Activated naive CD4-positive, alpha-beta T cell treated with anti-CD3 and anti-CD28 coated beads, Interleukin-2, amount 10 ng/mL, durations not matched to agents 7 days and 5 days (primary cell): ENCODE measurements at regions not wholly inside any gene's neighbourhood (a gene's known extent, or its start where the extent isn't known, plus 50 kb on each side); places are given as distances from the start of the nearest gene placed in this dataset.
"Not testable (repeated sequence)": the region's sequence is repeated elsewhere in the genome, so short reads cannot be mapped to it uniquely, and the experiment has no call there.

Experiments
- CTCF ChIA-PET: fragments of 350-600 bp; sonication (Branson Sonifier 250); formaldehyde crosslinking; loops from one replicate; lab custom pipeline; 2021; ENCODE audit warnings: antibody characterized with exemption; lab: Charles Lee
- DNase-seq: peaks from one replicate; pipeline ENCODE4 v3.0.0-alpha.2; 2020
- H3K27ac Mint-ChIP-seq: one replicate; pipeline ENCODE4 v1.8.0; 2021; ENCODE audit warnings: mild to moderate bottlenecking, moderate library complexity, mixed read lengths
- H3K27me3 Mint-ChIP-seq: one replicate; pipeline ENCODE4 v1.8.0; 2021; ENCODE audit warnings: mild to moderate bottlenecking, mixed read lengths
- H3K36me3 Mint-ChIP-seq: one replicate; pipeline ENCODE4 v1.8.0; 2021; ENCODE audit warnings: mixed read lengths
- H3K4me1 Mint-ChIP-seq: one replicate; pipeline ENCODE4 v1.8.0; 2021; ENCODE audit warnings: mixed read lengths
- H3K4me3 Mint-ChIP-seq: one replicate; pipeline ENCODE4 v1.8.0; 2021; ENCODE audit warnings: mild to moderate bottlenecking, moderate library complexity, mixed read lengths
- H3K9me3 Mint-ChIP-seq: one replicate; pipeline ENCODE4 v1.8.0; 2021; ENCODE audit warnings: mixed read lengths

DNA sequence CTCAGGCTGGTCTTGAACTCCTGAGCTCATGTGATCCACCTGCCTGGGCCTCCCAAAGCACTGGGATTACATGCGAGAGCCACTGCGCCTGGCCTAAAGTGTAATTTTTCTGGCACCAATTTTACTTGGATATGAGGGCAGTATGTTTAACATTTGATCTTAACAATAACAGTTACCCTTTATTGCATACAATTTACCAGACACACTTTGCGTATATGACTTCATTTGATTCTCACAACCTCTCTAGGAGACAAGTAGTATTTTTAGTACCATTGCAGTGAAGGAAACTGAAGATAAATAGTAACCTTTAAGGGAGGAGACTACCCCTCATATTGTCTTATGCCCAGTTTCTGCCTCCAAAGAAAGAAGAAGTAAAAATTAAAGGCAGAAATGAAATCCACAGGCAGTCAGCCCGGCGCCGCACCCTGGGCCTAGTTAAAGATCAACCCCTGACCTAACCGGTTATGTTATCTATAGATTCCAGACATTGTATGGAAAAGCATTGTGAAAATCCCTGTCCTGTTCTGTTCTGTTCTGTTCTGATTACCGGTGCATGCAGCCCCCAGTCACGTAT lies 54.0 kb downstream of the CYP26A1 start:
- H3K27ac Mint-ChIP-seq, H3K4me3 Mint-ChIP-seq, DNase-seq, H3K36me3 Mint-ChIP-seq, H3K27me3 Mint-ChIP-seq: not testable (repeated sequence)
- H3K4me1 Mint-ChIP-seq: peaks cover 19% of the 10 kb centered on the region
- CTCF ChIA-PET: interaction anchor here (2.3 kb wide), 1 partner anchor 12 kb away, joined by 6 read pairs; no protein-coding TSS in a partner anchor
- peaks cover 28% of the 10 kb centered on the region for H3K9me3 Mint-ChIP-seq

DNA sequence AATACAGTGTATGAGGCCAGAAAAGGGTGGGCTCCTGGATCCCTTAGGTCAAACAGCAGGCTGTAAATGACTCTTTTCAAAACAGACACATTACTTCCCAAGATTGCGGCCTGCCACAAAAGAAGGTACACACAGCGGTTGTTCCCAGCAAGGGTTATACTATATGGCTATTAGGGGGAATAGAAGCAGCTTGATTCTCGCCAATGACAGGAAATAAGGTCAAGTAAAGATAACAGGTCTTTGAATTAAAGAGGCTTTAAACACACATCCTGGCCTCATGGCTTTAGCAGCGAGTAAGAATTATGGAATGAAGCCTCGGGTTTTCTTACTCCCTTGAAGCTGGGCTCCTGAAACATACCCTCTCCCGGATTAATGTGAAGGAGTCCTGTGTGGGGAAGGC lies 58.3 kb downstream of the CYP26A1 start:
- H3K27ac Mint-ChIP-seq: no peak overlapping the region
- H3K27me3 Mint-ChIP-seq: peaks cover 7% of the 10 kb centered on the region
- no peaks in the 10 kb centered on the region for H3K4me1 Mint-ChIP-seq
- CTCF ChIA-PET: no interaction called here
- peaks cover 10% of the 10 kb centered on the region for H3K9me3 Mint-ChIP-seq
- H3K4me3 Mint-ChIP-seq: no peak overlapping the region
- DNase-seq: no peak
- no peaks in the 10 kb centered on the region for H3K36me3 Mint-ChIP-seq

DNA sequence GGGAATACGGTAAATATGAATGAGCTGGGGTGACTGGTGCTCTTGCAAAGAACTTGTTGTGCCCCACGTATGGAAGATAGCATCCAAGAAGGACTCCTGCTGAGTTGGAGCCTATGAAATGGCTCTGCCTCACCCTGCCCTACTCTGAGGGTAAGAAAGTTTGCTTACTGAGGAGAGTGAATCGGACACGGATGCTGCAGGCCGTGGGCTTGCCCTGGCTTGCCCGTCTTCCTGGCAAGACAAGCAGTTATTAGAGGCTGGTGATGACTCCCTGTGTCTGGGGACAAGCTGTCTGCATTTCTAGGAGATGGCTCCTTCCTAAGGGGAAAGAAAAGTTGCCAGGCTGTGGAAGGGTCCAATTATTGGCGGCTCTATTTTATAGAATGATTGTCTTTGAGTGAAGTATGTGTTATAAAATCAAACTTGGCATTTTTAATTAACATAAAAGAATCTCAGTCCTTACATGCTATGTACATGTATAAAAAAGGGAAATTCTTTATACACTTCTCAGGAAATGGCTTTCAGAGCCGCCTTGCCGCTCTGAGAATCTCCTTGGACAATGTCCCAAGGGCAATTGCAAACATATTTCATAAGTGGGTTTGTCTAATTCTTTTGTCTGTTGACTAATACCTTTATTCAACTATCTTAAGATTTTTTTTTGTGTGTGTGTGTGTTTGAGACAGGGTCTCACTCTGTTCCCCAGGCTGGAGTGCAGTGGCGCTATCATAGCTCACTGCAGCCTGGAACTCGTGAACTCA lies 64.6 kb downstream of the CYP26A1 start:
- CTCF ChIA-PET: interaction anchor here (1.1 kb wide), 1 partner anchor 22 kb away, joined by 3 read pairs; no protein-coding TSS in a partner anchor
- H3K4me3 Mint-ChIP-seq: no peak overlapping the region
- no peaks in the 10 kb centered on the region for H3K36me3 Mint-ChIP-seq
- H3K27me3 Mint-ChIP-seq: peaks cover 15% of the 10 kb centered on the region
- no peak for DNase-seq
- H3K27ac Mint-ChIP-seq: no peak overlapping the region
- no peaks in the 10 kb centered on the region for H3K4me1 Mint-ChIP-seq
- no peaks in the 10 kb centered on the region for H3K9me3 Mint-ChIP-seq

DNA sequence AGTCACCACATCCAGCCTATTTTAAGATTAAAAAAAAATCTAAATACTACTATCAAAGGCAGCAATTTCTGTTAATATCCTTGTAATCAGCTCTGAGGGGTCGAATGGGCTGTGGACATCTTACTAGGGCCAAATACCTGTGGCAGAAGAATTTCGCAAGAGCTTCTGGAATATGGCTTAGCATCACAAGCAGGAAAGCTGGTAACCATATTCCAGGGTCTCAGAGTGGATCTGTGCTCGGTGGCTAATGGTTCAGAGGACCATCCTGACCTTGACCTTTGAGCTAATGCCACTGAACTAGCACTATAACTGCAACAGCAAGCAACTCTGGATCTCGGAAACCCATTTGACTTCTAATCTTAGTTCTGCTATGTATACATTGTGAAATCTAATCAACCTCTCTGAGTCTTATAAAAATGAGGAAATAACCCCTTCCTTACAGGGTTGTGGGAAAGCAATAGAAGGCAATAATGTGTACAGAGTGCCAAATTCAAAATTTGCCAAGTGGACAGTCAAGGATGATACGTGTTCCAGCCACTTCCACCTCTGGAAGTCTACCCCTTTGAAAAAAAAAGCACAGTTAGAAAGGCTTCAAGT lies 65.5 kb downstream of the CYP26A1 start:
- no peak for DNase-seq
- H3K9me3 Mint-ChIP-seq: no peaks in the 10 kb centered on the region
- no peaks in the 10 kb centered on the region for H3K36me3 Mint-ChIP-seq
- no peak overlapping the region for H3K4me3 Mint-ChIP-seq
- peaks cover 14% of the 10 kb centered on the region for H3K27me3 Mint-ChIP-seq
- no peak overlapping the region for H3K27ac Mint-ChIP-seq
- no peaks in the 10 kb centered on the region for H3K4me1 Mint-ChIP-seq
- CTCF ChIA-PET: no interaction called here

DNA sequence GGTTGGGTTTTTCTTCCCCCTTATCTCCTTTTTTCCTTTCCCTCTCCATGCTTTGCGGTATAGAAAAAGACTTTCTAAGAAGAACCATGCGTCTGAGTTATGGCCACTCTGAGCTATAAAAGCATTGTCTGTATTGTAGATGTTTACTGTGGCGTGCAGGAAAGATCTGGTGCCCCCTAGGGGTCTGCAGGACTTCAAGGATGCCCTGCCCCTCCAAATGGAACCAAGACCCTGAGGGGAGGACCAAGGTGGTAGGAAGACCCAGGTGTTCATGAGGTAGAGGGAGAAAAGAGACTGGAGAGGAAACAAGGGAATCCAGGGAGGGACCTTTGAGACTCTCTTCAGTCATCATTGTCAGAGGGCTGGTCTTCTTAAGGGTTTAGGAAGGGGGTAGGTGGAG lies 68.8 kb downstream of the CYP26A1 start:
- Mint-ChIP-seq H3K36me3 (no peaks in the 10 kb centered on the region), H3K4me3 (no peak overlapping the region), H3K27me3 (peaks cover 13% of the 10 kb centered on the region), H3K27ac (no peak overlapping the region), H3K4me1 (no peaks in the 10 kb centered on the region), H3K9me3 (no peaks in the 10 kb centered on the region)
- CTCF ChIA-PET: no interaction called here
- no peak for DNase-seq

DNA sequence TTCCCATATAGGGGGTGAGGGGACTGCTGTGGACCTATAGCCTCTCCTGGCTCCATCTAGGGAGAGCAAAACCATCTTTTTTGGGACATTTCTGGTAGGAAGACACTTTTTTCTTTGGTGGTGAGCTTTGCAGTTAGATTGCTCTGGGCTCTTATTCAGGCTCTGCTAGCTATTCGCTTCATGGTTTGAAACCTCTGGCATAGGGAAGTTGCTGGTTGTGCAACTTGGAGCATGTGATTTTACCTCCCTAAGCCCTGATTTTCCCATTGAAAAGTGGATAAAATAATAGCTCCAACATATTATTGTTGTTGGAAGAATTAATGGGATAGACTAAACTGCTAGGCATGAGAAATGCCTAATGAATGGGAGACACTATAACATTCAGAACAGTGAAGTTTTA lies 69.6 kb downstream of the CYP26A1 start:
- Mint-ChIP-seq H3K4me3 (no peak overlapping the region), H3K9me3 (no peaks in the 10 kb centered on the region), H3K27ac (no peak overlapping the region), H3K27me3 (peaks cover 19% of the 10 kb centered on the region), H3K4me1 (no peaks in the 10 kb centered on the region), H3K36me3 (no peaks in the 10 kb centered on the region)
- CTCF ChIA-PET: no interaction called here
- no peak for DNase-seq

DNA sequence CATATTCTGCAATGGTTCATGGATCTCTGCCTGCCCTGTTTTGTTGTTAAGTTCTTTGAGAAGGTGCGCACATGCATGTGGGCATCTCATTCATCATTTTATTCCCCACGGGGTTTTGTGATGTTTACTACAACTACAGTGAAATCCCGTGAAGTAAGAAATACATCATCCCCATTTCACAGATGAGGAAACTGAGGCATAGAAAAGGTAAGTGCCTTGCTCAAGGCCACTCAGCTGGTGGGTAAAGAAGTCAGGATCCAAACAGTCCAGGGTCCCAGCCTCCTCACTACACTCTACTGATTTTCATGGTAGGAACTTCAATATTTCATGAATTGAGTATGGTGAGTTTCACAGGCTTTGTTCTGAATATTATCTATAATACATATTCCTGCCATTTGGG lies 72.6 kb downstream of the CYP26A1 start:
- H3K4me1 Mint-ChIP-seq: peaks cover 13% of the 10 kb centered on the region
- peaks cover 24% of the 10 kb centered on the region for H3K27me3 Mint-ChIP-seq
- no peak for DNase-seq
- CTCF ChIA-PET: no interaction called here
- no peaks in the 10 kb centered on the region for H3K36me3 Mint-ChIP-seq
- no peaks in the 10 kb centered on the region for H3K9me3 Mint-ChIP-seq
- no peak overlapping the region for H3K27ac Mint-ChIP-seq
- H3K4me3 Mint-ChIP-seq: no peak overlapping the region

DNA sequence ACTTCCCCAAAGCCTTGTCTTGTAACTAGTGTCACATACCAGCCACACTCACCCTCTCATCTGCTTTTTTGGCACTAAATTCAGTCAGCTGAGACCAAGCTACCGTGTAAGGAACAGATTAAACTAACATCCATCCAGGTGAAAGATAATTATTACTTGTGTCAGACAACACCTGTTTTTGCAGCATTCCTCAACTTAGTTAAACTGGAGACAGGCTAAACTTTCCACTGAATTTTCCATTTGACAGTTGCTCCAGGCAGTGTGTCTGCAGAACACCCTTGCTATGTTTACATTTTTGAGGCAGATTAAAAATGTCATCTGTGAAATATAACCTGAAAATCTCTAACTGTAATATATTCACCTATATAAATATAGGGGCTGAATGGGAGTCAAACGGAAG lies 73.6 kb downstream of the CYP26A1 start:
- Mint-ChIP-seq H3K4me3 (no peak overlapping the region), H3K27ac (no peak overlapping the region), H3K36me3 (no peaks in the 10 kb centered on the region), H3K9me3 (no peaks in the 10 kb centered on the region), H3K4me1 (peaks cover 16% of the 10 kb centered on the region), H3K27me3 (peaks cover 24% of the 10 kb centered on the region)
- DNase-seq: no peak
- CTCF ChIA-PET: no interaction called here

DNA sequence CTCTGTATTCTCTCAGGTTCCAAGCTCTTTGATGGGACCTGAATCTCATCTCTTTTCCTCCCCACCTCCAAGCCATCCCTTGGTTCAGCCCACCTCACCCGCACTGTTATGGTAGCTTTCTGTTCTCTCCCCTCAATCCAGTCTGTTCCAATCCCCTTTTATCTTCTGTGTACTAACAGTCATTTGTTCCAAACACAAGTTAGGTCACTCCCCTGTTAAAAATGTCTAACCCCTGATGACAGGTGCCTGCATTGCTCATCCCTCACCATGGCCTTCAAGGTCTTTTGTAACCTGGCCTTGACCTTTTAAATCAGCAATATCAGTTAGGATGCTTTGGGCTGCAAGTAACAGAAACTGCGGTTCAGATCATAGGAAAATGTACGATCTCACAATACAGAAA lies 74.8 kb downstream of the CYP26A1 start:
- H3K36me3 Mint-ChIP-seq: no peaks in the 10 kb centered on the region
- H3K4me1 Mint-ChIP-seq: peaks cover 16% of the 10 kb centered on the region
- H3K4me3 Mint-ChIP-seq: no peak overlapping the region
- no peaks in the 10 kb centered on the region for H3K9me3 Mint-ChIP-seq
- DNase-seq: no peak
- CTCF ChIA-PET: no interaction called here
- H3K27ac Mint-ChIP-seq: no peak overlapping the region
- peaks cover 21% of the 10 kb centered on the region for H3K27me3 Mint-ChIP-seq

DNA sequence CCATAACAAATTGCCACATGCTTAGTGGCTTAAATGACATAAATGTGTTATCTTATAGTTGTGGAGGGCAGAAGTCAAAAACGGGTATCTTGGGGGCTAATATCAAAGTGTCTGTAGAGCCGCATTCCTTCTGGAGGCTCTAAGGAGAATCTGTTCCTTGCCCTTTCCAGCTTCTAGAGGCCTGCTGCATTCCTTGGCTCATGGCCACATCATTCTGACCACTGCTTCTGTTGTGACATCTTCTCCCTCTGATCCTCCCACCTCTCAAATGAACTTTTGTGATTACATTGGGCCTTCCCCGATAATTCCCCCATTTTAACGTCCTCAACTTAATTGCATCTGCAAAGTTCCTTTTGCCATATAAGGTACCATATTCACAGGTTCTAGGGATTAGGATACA lies 76.1 kb downstream of the CYP26A1 start:
- CTCF ChIA-PET: no interaction called here
- no peaks in the 10 kb centered on the region for H3K36me3 Mint-ChIP-seq
- no peak overlapping the region for H3K27ac Mint-ChIP-seq
- no peak for DNase-seq
- peaks cover 16% of the 10 kb centered on the region for H3K4me1 Mint-ChIP-seq
- H3K27me3 Mint-ChIP-seq: peaks cover 21% of the 10 kb centered on the region
- no peaks in the 10 kb centered on the region for H3K9me3 Mint-ChIP-seq
- H3K4me3 Mint-ChIP-seq: no peak overlapping the region

DNA sequence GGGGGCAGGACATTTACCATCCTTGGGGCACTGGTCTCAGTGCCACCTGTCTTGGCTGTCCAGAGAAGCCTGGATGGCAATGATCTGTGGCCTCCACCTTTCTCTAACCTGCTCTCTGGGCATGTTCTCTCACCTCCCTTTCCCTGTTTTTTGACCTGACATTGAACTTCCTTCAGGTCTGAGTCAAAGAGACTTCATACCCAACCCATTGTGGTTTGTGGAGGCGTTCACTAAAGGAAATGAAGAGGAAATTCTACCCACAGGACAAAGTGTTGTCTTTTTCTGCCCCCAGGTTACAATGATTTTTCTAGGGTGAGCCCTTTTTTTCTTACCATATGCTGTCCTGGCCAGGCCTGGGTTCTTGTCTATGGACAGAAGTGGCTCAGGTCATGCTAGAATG lies 76.6 kb downstream of the CYP26A1 start:
- Mint-ChIP-seq H3K4me3 (no peak overlapping the region), H3K27me3 (peaks cover 21% of the 10 kb centered on the region), H3K27ac (no peak overlapping the region), H3K36me3 (no peaks in the 10 kb centered on the region), H3K4me1 (peaks cover 16% of the 10 kb centered on the region), H3K9me3 (no peaks in the 10 kb centered on the region)
- DNase-seq: no peak
- CTCF ChIA-PET: no interaction called here

DNA sequence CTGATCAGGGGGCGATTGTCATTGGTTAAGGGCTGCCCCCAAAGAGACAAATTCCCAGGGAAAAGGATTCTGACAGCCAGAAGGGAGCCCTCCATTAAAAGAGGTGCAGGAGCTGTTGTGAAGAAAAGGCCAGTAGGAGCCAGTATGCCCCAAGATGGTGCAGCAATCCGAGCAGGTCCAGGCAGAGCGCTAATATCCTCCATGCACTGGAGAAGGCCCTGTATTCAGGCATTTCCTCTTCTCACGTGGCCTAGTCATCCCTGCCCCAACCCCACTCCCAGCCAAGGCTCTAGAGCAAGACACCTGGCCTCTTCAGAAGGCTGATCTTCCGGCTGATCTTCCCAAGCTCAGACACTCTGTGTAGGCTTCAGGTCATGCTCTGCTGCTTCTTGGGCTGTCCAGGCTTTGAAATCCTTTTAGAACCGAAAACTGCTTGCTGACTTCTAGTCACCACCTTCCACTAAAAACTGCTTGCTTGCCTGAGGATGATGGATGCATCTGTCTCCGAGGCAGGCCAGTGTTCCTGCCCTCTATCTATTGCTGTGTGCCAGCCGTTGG lies 77.4 kb downstream of the CYP26A1 start:
- CTCF ChIA-PET: no interaction called here
- Mint-ChIP-seq H3K9me3 (no peaks in the 10 kb centered on the region), H3K36me3 (no peaks in the 10 kb centered on the region), H3K4me3 (no peak overlapping the region), H3K27ac (no peak overlapping the region), H3K4me1 (peaks cover 16% of the 10 kb centered on the region), H3K27me3 (peaks cover 17% of the 10 kb centered on the region)
- no peak for DNase-seq

DNA sequence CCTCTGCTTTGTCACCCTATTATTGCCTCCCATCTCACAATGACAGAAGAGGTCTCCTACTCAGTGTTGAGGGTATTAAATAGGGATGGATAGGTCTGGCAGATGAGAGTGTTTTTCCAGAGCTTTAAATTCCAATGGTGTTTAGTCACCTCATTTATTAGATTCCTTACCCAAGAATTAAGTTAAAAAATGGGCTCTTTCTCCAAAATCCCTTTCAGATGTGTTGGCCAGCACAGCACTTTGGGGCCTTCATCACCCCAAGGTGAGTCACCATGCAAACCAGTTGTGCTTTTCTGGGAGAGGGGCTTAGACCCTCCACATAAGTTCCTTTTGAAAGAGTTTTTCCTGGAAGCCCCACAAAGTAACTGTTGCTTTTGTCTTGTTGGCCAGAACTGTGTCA lies 78.4 kb downstream of the CYP26A1 start:
- no peak for DNase-seq
- H3K4me1 Mint-ChIP-seq: peaks cover 16% of the 10 kb centered on the region
- H3K36me3 Mint-ChIP-seq: no peaks in the 10 kb centered on the region
- H3K27me3 Mint-ChIP-seq: peaks cover 23% of the 10 kb centered on the region
- no peak overlapping the region for H3K4me3 Mint-ChIP-seq
- CTCF ChIA-PET: no interaction called here
- H3K9me3 Mint-ChIP-seq: no peaks in the 10 kb centered on the region
- H3K27ac Mint-ChIP-seq: no peak overlapping the region

DNA sequence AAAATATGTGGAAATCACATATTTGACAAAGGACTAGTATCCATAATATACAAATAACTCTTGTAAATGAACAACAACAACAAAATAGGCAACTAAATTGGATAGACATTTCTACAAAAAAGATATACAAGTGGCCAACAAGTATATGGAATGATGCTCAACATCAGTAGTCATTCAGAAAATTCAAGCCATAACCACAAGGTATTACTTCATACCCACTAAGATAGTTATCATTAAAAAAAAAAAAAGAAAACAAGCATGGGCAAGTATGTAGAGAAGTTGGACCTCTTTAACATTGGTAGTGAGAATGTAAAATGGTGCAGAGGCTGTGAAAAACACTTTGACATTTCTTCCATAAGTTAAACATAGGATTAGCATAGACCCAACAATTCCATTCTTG lies 80.8 kb downstream of the CYP26A1 start:
- Mint-ChIP-seq H3K27ac (no peak overlapping the region), H3K4me1 (peaks cover 16% of the 10 kb centered on the region), H3K4me3 (no peak overlapping the region), H3K27me3 (peaks cover 9% of the 10 kb centered on the region), H3K36me3 (no peaks in the 10 kb centered on the region), H3K9me3 (peaks cover 14% of the 10 kb centered on the region)
- CTCF ChIA-PET: no interaction called here
- DNase-seq: no peak

DNA sequence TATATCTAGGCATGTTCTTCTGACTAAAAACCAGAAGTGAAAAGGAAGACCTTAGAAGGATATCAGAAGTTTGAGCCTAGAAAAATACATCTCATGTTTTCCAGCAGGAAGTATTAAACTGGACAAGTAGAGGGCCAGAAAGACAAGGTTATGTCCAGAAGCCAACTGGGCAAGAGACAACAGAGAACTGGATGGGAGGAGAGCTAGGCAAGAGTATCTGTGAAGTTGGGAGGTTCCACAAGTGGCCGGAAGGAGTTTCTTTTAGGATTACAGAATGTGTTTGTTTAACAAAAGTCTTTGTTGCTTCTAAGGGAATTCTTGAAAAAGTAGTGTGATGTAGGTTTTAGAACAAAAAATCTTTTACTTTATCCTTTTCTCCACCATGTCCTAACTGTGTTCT lies 86.4 kb downstream of the CYP26A1 start:
- no peak for DNase-seq
- peaks cover 14% of the 10 kb centered on the region for H3K9me3 Mint-ChIP-seq
- no peak overlapping the region for H3K27ac Mint-ChIP-seq
- no peaks in the 10 kb centered on the region for H3K36me3 Mint-ChIP-seq
- H3K4me1 Mint-ChIP-seq: no peaks in the 10 kb centered on the region
- H3K27me3 Mint-ChIP-seq: peaks cover 9% of the 10 kb centered on the region
- no peak overlapping the region for H3K4me3 Mint-ChIP-seq
- CTCF ChIA-PET: no interaction called here
